H9 (cell line): ENCODE measurements at regions not wholly inside any gene's neighbourhood (a gene's known extent, or its start where the extent isn't known, plus 50 kb on each side); places are given as distances from the start of the nearest gene placed in this dataset.

Experiments
- DNase-seq: peaks from one replicate; pipeline ENCODE4 v3.0.0-alpha.2; 2017
- H2AFZ ChIP-seq: one replicate; pipeline ENCODE4 v1.6.1; 2013; ENCODE audit warnings: mild to moderate bottlenecking, low read length, control low read depth, moderate library complexity
- H2AK5ac ChIP-seq: 2 replicates; pipeline ENCODE4 v1.6.1; 2013; ENCODE audit warnings: low read length, control low read depth, mixed read lengths; ENCODE audit not compliant: insufficient read length
- H2BK120ac ChIP-seq: one replicate; pipeline ENCODE4 v1.6.1; 2013; ENCODE audit warnings: low read depth, mild to moderate bottlenecking, low read length, control low read depth, inconsistent platforms; ENCODE audit not compliant: poor library complexity, severe bottlenecking
- H2BK12ac ChIP-seq: 2 replicates; pipeline ENCODE4 v1.6.1; 2013; ENCODE audit warnings: low read length, control low read depth, mixed read lengths, low read depth; ENCODE audit not compliant: insufficient read length
- H2BK15ac ChIP-seq: 2 replicates; pipeline ENCODE4 v1.6.1; 2013; ENCODE audit warnings: low read depth, low read length, control low read depth
- H2BK20ac ChIP-seq: one replicate; pipeline ENCODE4 v1.6.1; 2013; ENCODE audit warnings: low read depth, mild to moderate bottlenecking, low read length, control low read depth, inconsistent platforms; ENCODE audit not compliant: poor library complexity, severe bottlenecking
- H2BK5ac ChIP-seq: 2 replicates; pipeline ENCODE4 v1.6.1; 2013; ENCODE audit warnings: low read length, control low read depth, mixed read lengths; ENCODE audit not compliant: insufficient read length
- H3K14ac ChIP-seq: 2 replicates; pipeline ENCODE4 v1.6.1; 2013; ENCODE audit warnings: low read length, control low read depth; ENCODE audit not compliant: insufficient read depth
- H3K18ac ChIP-seq: 2 replicates; pipeline ENCODE4 v1.6.1; 2013; ENCODE audit warnings: low read depth, mild to moderate bottlenecking, mixed read lengths, low read length, control low read depth; ENCODE audit not compliant: insufficient read length
- H3K23ac ChIP-seq: 2 replicates; pipeline ENCODE4 v1.6.1; 2013; ENCODE audit warnings: low read length, control low read depth, mixed read lengths, low read depth; ENCODE audit not compliant: insufficient read length
- H3K23me2 ChIP-seq: 2 replicates; pipeline ENCODE4 v1.6.1; 2013; ENCODE audit warnings: low read depth, mild to moderate bottlenecking, mixed read lengths, low read length, control low read depth; ENCODE audit not compliant: insufficient read length, poor library complexity, severe bottlenecking
- H3K27ac ChIP-seq: 2 replicates; pipeline ENCODE4 v1.5.1; 2013; ENCODE audit warnings: low read length, control low read depth, mixed read lengths, low read depth; ENCODE audit not compliant: insufficient read length
- H3K27me3 ChIP-seq: 2 replicates; pipeline ENCODE4 v1.6.1; 2013; ENCODE audit warnings: low read length, control low read depth, inconsistent platforms; ENCODE audit not compliant: insufficient read depth
- H3K4ac ChIP-seq: 2 replicates; pipeline ENCODE4 v1.6.1; 2013; ENCODE audit warnings: low read depth, mild to moderate bottlenecking, control low read depth, inconsistent platforms, low read length, moderate library complexity
- H3K4me1 ChIP-seq: 2 replicates; pipeline ENCODE4 v1.6.1; 2013; ENCODE audit warnings: low read length, control low read depth, inconsistent platforms; ENCODE audit not compliant: insufficient read depth
- H3K4me2 ChIP-seq: 2 replicates; pipeline ENCODE4 v1.6.1; 2013; ENCODE audit warnings: low read length, control low read depth, mixed read lengths; ENCODE audit not compliant: insufficient read length, insufficient read depth
- H3K56ac ChIP-seq: 2 replicates; pipeline ENCODE4 v1.6.1; 2013; ENCODE audit warnings: low read depth, mild to moderate bottlenecking, mixed read lengths, low read length, control low read depth; ENCODE audit not compliant: insufficient read length
- H3K79me1 ChIP-seq: 2 replicates; pipeline ENCODE4 v1.6.1; 2013; ENCODE audit warnings: low read depth, mild to moderate bottlenecking, moderate library complexity, low read length, control low read depth, inconsistent platforms; ENCODE audit not compliant: insufficient read depth, poor library complexity, severe bottlenecking
- H3K79me2 ChIP-seq: 2 replicates; pipeline ENCODE4 v1.6.1; 2013; ENCODE audit warnings: low read length, control low read depth, inconsistent platforms; ENCODE audit not compliant: insufficient read depth
- H3K9ac ChIP-seq: 2 replicates; pipeline ENCODE4 v1.6.1; 2013; ENCODE audit warnings: low read length, control low read depth, mixed read lengths; ENCODE audit not compliant: insufficient read length; ENCODE audit errors: extremely low read depth
- H3K9me3 ChIP-seq: one replicate; pipeline ENCODE4 v1.6.1; 2013; ENCODE audit warnings: low read depth, low read length, inconsistent platforms; ENCODE audit not compliant: control insufficient read depth
- H3T11ph ChIP-seq: one replicate; pipeline ENCODE4 v1.6.1; 2013; ENCODE audit warnings: mild to moderate bottlenecking, low read length, control low read depth, inconsistent platforms
- H4K20me1 ChIP-seq: one replicate; pipeline ENCODE4 v1.6.1; 2013; ENCODE audit not compliant: control insufficient read depth, insufficient read length, insufficient read depth
- H4K5ac ChIP-seq: 2 replicates; pipeline ENCODE4 v1.6.1; 2013; ENCODE audit warnings: low read depth, mild to moderate bottlenecking, mixed read lengths, low read length, control low read depth; ENCODE audit not compliant: insufficient read length
- H4K8ac ChIP-seq: replicated peaks from 2 replicates; pipeline ENCODE4 v1.6.1; 2013; ENCODE audit warnings: low read length, control low read depth, mixed read lengths, low read depth; ENCODE audit not compliant: insufficient read length
- H4K91ac ChIP-seq: 2 replicates; pipeline ENCODE4 v1.6.1; 2013; ENCODE audit warnings: low read depth, mild to moderate bottlenecking, moderate library complexity, mixed read lengths, low read length, control low read depth; ENCODE audit not compliant: insufficient read length
- H3K27ac Mint-ChIP-seq, 3 experiments: 2 replicates in 2 of 3; 3 replicates in 1 of 3; pipeline ENCODE4 v1.8.0; 2020 to 2021; ENCODE audit warnings: mixed read lengths in 3 of 3, mild to moderate bottlenecking in 1 of 3, moderate library complexity in 1 of 3
- H3K27me3 Mint-ChIP-seq: 2 replicates; pipeline ENCODE4 v1.8.0; 2021; ENCODE audit warnings: low read depth, mild to moderate bottlenecking, moderate library complexity, mixed read lengths
- H3K36me3 Mint-ChIP-seq, 3 experiments: 2 replicates in 2 of 3; 3 replicates in 1 of 3; pipeline ENCODE4 v1.8.0; 2020 to 2021; ENCODE audit warnings: low read depth in 3 of 3, mixed read lengths in 3 of 3; ENCODE audit not compliant: insufficient read depth in 1 of 3
- H3K4me1 Mint-ChIP-seq, 2 experiments: 2 replicates each; pipeline ENCODE4 v1.8.0; 2020; ENCODE audit warnings: mixed read lengths in 2 of 2
- H3K4me3 Mint-ChIP-seq, 2 experiments: 2 replicates in 1 of 2; 3 replicates in 1 of 2; pipeline ENCODE4 v1.8.0; 2020 to 2021; ENCODE audit warnings: mild to moderate bottlenecking in 2 of 2, mixed read lengths in 2 of 2, moderate library complexity in 1 of 2
- H3K9me3 Mint-ChIP-seq, 2 experiments: 2 replicates in 1 of 2; 3 replicates in 1 of 2; pipeline ENCODE4 v1.8.0; 2020; ENCODE audit warnings: mild to moderate bottlenecking in 2 of 2, mixed read lengths in 2 of 2, moderate library complexity in 1 of 2
- WGBS: extraction: QIAGEN DNeasy Blood & Tissue Kit; methylation state at CpG from one replicate; pipeline ENCODE4 v1.1.7; 2013; ENCODE audit warnings: missing lambda C conversion rate, low lambda C conversion rate, mixed read lengths; ENCODE audit not compliant: insufficient read length; ENCODE audit errors: extremely low coverage; 5-methylcytosine and 5-hydroxymethylcytosine counted together
- TF ChIP-seq, protein P1 (sequence below): fragments of 200-600 bp; sonication (generic); conservative IDR thresholded peaks from 3 replicates; pipeline ENCODE4 v1.8.0; 2021; ENCODE audit warnings: antibody characterized with exemption, mild to moderate bottlenecking

DNA sequence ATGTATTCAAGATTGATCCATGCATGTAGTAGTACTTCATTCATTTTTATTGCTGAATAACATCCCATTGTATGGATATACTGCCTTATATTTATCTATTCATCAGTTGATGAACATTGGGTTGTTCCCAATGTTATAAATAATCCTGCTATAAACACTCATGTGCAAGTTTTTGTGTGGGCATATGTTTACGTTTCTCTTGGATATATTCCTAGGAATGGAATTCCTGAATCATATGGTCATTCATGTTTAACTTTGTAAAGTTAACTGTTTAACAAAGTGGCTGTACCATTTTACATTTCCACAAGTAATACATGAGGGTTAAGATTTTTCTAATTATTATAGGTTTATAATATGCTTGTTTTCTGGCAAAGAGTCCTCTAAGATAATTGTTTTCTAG, 1568.2 kb upstream of the SEL1L start:
- Histone ChIP-seq H3K79me1 (no peaks in the 10 kb centered on the region), H2BK5ac (no peak overlapping the region), H4K5ac (no peak overlapping the region), H2BK20ac (no peak overlapping the region), H2AFZ (no peak overlapping the region), H4K8ac (no peak overlapping the region), H2BK120ac (no peak overlapping the region), H4K91ac (no peak overlapping the region), H3K14ac (no peak overlapping the region), H4K20me1 (no peaks in the 10 kb centered on the region), H3K9ac (no peak overlapping the region), H3K23me2 (no peaks in the 10 kb centered on the region), H2AK5ac (no peak overlapping the region), H3K4me2 (no peak overlapping the region), H3K27me3 (no peaks in the 10 kb centered on the region), H3K23ac (no peak overlapping the region), H3K79me2 (no peaks in the 10 kb centered on the region), H3T11ph (no peak overlapping the region), H3K4me1 (no peaks in the 10 kb centered on the region), H2BK15ac (no peak overlapping the region), H2BK12ac (no peak overlapping the region), H3K27ac (no peak overlapping the region), H3K56ac (no peak overlapping the region), H3K18ac (no peak overlapping the region), H3K4ac (no peak overlapping the region), H3K9me3 (no peaks in the 10 kb centered on the region)
- Mint-ChIP-seq H3K36me3 (0 out of 7 replicates have a peak, but pooled peaks cover 0 to 4% (median 0%) of the 10 kb centered on the region in 3 experiments), H3K27ac (no peak overlapping the region), H3K4me3 (no peak overlapping the region), H3K4me1 (peaks cover 7% of the 10 kb centered on the region in 2 experiments; a peak in 2 of 4 replicates), H3K9me3 (peaks cover 4 to 6% of the 10 kb centered on the region in 2 experiments; a peak in 3 of 5 replicates), H3K27me3 (no peaks in the 10 kb centered on the region)
- no CpG with 5 or more reads among the region's 1 CpG for WGBS
- TF ChIP-seq, protein P1, sequence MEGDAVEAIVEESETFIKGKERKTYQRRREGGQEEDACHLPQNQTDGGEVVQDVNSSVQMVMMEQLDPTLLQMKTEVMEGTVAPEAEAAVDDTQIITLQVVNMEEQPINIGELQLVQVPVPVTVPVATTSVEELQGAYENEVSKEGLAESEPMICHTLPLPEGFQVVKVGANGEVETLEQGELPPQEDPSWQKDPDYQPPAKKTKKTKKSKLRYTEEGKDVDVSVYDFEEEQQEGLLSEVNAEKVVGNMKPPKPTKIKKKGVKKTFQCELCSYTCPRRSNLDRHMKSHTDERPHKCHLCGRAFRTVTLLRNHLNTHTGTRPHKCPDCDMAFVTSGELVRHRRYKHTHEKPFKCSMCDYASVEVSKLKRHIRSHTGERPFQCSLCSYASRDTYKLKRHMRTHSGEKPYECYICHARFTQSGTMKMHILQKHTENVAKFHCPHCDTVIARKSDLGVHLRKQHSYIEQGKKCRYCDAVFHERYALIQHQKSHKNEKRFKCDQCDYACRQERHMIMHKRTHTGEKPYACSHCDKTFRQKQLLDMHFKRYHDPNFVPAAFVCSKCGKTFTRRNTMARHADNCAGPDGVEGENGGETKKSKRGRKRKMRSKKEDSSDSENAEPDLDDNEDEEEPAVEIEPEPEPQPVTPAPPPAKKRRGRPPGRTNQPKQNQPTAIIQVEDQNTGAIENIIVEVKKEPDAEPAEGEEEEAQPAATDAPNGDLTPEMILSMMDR, result no peak
- DNase-seq, result no peak
